ENCODE measurements at regions not wholly inside any gene's neighbourhood (a gene's known extent, or its start where the extent isn't known, plus 50 kb on each side); places are given as distances from the start of the nearest gene placed in this dataset.
"Not testable (repeated sequence)": the region's sequence is repeated elsewhere in the genome, so short reads cannot be mapped to it uniquely, and the experiment has no call there.

GRCh38 chr6:75020376-75020775 is 185.5 kb downstream of the COL12A1 start:
- DNase-seq (ENCODE audit: low spot score): no peak
- no peak for ATAC-seq (ENCODE audit: insufficient number of reproducible peaks, low FRiP score, low read depth)
- peaks cover 0 to 4% of the 10 kb centered on the region in 2 donors for H3K4me1 ChIP-seq (ENCODE audit: control insufficient read depth in 1 of 2, low read depth in 2 of 2)
- no peak for TF ChIP-seq CTCF (IDR thresholded peaks at IDR 0.05)
- no peaks in the 10 kb centered on the region for H3K9me3 ChIP-seq
- H3K27ac ChIP-seq: no peak overlapping the region
- no peak overlapping the region for H3K4me3 ChIP-seq
- no peaks in the 10 kb centered on the region for H3K36me3 ChIP-seq
- no peaks in the 10 kb centered on the region for H3K27me3 ChIP-seq (replicated peaks; ENCODE audit: insufficient read depth)

- Histone ChIP-seq H3K9me3 (no peaks in the 10 kb centered on the region), H3K27ac (no peak overlapping the region), H3K36me3 (no peaks in the 10 kb centered on the region), H3K4me3 (no peak overlapping the region), H3K27me3 (replicated peaks; ENCODE audit: insufficient read depth) (no peaks in the 10 kb centered on the region), H3K4me1 (ENCODE audit: control insufficient read depth in 1 of 2, low read depth in 2 of 2) (no peaks in the 10 kb centered on the region)
- TF ChIP-seq CTCF (IDR thresholded peaks at IDR 0.05): no peak
- DNase-seq (ENCODE audit: low spot score) (no peak), ATAC-seq (ENCODE audit: insufficient number of reproducible peaks, low FRiP score, low read depth) (no peak)
Measured at GRCh38 chr6:75012018-75012417, 193.8 kb downstream of the COL12A1 start.

- not testable (repeated sequence) for H3K36me3 ChIP-seq; H3K27me3 ChIP-seq (replicated peaks; ENCODE audit: insufficient read depth); DNase-seq (ENCODE audit: low spot score); H3K27ac ChIP-seq; H3K4me3 ChIP-seq; H3K9me3 ChIP-seq; ATAC-seq (ENCODE audit: insufficient number of reproducible peaks, low FRiP score, low read depth); H3K4me1 ChIP-seq (ENCODE audit: control insufficient read depth in 1 of 2, low read depth in 2 of 2)
Measured at GRCh38 chr6:75003984-75004383, 201.9 kb downstream of the COL12A1 start.

GRCh38 chr6:74997646-74998045 is 208.2 kb downstream of the COL12A1 start:
- Histone ChIP-seq H3K4me1 (ENCODE audit: control insufficient read depth in 1 of 2, low read depth in 2 of 2) (no peaks in the 10 kb centered on the region), H3K9me3 (no peaks in the 10 kb centered on the region), H3K4me3 (no peak overlapping the region), H3K36me3 (no peaks in the 10 kb centered on the region), H3K27me3 (replicated peaks; ENCODE audit: insufficient read depth) (no peaks in the 10 kb centered on the region), H3K27ac (no peak overlapping the region)
- DNase-seq (ENCODE audit: low spot score) (no peak), ATAC-seq (ENCODE audit: insufficient number of reproducible peaks, low FRiP score, low read depth) (no peak)
- no peak for TF ChIP-seq CTCF (IDR thresholded peaks at IDR 0.05)

GRCh38 chr6:74993136-74993535 is 212.7 kb downstream of the COL12A1 start:
- ATAC-seq (ENCODE audit: insufficient number of reproducible peaks, low FRiP score, low read depth): no peak
- no peak for DNase-seq (ENCODE audit: low spot score)
- no peaks in the 10 kb centered on the region for H3K4me1 ChIP-seq (ENCODE audit: control insufficient read depth in 1 of 2, low read depth in 2 of 2)
- no peak overlapping the region for H3K27ac ChIP-seq
- H3K9me3 ChIP-seq: no peaks in the 10 kb centered on the region
- no peak overlapping the region for H3K4me3 ChIP-seq
- no peak for TF ChIP-seq CTCF (IDR thresholded peaks at IDR 0.05)
- no peaks in the 10 kb centered on the region for H3K27me3 ChIP-seq (replicated peaks; ENCODE audit: insufficient read depth)
- H3K36me3 ChIP-seq: no peaks in the 10 kb centered on the region

- Histone ChIP-seq H3K4me1 (ENCODE audit: control insufficient read depth in 1 of 2, low read depth in 2 of 2) (no peaks in the 10 kb centered on the region), H3K27me3 (replicated peaks; ENCODE audit: insufficient read depth) (no peaks in the 10 kb centered on the region), H3K27ac (no peak overlapping the region), H3K36me3 (no peaks in the 10 kb centered on the region), H3K4me3 (no peak overlapping the region), H3K9me3 (no peaks in the 10 kb centered on the region)
- no peak for DNase-seq (ENCODE audit: low spot score)
- ATAC-seq (ENCODE audit: insufficient number of reproducible peaks, low FRiP score, low read depth): no peak
- no peak for TF ChIP-seq CTCF (IDR thresholded peaks at IDR 0.05)
Measured at GRCh38 chr6:74991573-74992332, 214.1 kb downstream of the COL12A1 start.

Data from thoracic aorta (tissue), 2 donors.